Osteoblast (primary cell): ENCODE measurements at regions not wholly inside any gene's neighbourhood (a gene's known extent, or its start where the extent isn't known, plus 50 kb on each side); places are given as distances from the start of the nearest gene placed in this dataset.

Experiments
- DNase-seq: peaks from one replicate; pipeline ENCODE4 v3.0.0; 2011; ENCODE audit warnings: low spot score, mixed read lengths; ENCODE audit not compliant: insufficient read length; ENCODE audit errors: missing footprints
- H2AFZ ChIP-seq: 2 replicates; pipeline ENCODE4 v1.6.0; 2011; ENCODE audit warnings: mild to moderate bottlenecking, low read length
- H3K27ac ChIP-seq: 2 replicates; pipeline ENCODE4 v1.5.1; 2011; ENCODE audit warnings: mild to moderate bottlenecking, low read depth, low read length, moderate library complexity
- H3K27me3 ChIP-seq: 2 replicates; pipeline ENCODE4 v1.6.0; 2012; ENCODE audit warnings: mild to moderate bottlenecking, control low read depth, inconsistent platforms, low read length, moderate library complexity; ENCODE audit not compliant: insufficient read depth
- H3K36me3 ChIP-seq: 2 replicates; pipeline ENCODE4 v1.5.1; 2011; ENCODE audit warnings: mild to moderate bottlenecking, low read length, control low read depth, moderate library complexity; ENCODE audit not compliant: insufficient read depth
- H3K4me1 ChIP-seq: 2 replicates; pipeline ENCODE4 v1.5.1; 2011; ENCODE audit warnings: mild to moderate bottlenecking, low read length, control low read depth, moderate library complexity; ENCODE audit not compliant: insufficient read depth
- H3K4me2 ChIP-seq: 2 replicates; pipeline ENCODE4 v1.6.0; 2011; ENCODE audit warnings: mild to moderate bottlenecking, low read length; ENCODE audit not compliant: insufficient read depth
- H3K4me3 ChIP-seq: fragments of 200-600 bp; sonication (generic); 3 replicates; pipeline ENCODE4 v1.5.1; 2012; ENCODE audit warnings: mild to moderate bottlenecking, low read length, inconsistent platforms; ENCODE audit not compliant: insufficient read depth
- H3K79me2 ChIP-seq: 2 replicates; pipeline ENCODE4 v1.6.0; 2012; ENCODE audit warnings: mild to moderate bottlenecking, low read length, control low read depth, inconsistent platforms; ENCODE audit not compliant: insufficient read depth
- H3K9me3 ChIP-seq: 2 replicates; pipeline ENCODE4 v1.5.1; 2011; ENCODE audit warnings: low read depth, low read length, control low read depth
- H4K20me1 ChIP-seq: 2 replicates; pipeline ENCODE4 v1.6.0; 2012; ENCODE audit warnings: mild to moderate bottlenecking, low read length, control low read depth; ENCODE audit not compliant: insufficient read depth
- TF ChIP-seq, protein P1 (sequence below): IDR thresholded peaks from 2 replicates; pipeline ENCODE4 v1.5.1; 2011; ENCODE audit warnings: mild to moderate bottlenecking, low read depth, low read length, moderate library complexity; ENCODE audit errors: extremely low read depth

DNA sequence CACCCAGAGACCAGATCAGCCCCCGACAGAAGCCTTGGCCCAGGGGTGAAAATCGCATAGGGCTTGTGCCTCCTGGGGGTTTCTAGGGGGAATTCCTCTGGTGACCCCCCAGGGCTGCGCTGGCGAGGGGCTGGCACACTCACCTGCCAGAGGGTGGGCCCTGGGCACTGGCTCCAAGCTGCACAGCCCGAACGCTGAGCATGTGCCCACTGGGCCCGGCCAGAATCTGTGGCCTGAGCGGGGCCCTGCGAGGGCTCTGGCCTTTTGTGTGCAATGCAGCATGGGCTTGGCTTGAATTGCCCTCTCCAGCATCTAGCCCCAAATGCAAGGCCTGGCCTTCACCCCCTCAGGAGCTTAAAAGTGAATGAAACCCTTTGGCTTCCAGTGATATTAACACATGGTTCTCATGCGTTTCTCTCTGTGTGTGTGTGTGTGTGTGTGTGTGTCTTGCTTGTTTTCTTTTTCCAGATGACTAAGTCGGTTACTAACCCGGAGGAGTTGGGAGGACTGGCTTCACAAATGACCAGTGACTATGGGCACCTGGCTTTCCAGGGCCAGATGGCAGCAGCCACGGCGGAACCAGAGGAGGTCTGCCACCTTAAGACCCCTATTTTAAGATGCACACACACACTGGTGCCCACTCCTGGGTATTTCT is 259.1 kb upstream of the TPM1 start:
- TF ChIP-seq, protein P1, sequence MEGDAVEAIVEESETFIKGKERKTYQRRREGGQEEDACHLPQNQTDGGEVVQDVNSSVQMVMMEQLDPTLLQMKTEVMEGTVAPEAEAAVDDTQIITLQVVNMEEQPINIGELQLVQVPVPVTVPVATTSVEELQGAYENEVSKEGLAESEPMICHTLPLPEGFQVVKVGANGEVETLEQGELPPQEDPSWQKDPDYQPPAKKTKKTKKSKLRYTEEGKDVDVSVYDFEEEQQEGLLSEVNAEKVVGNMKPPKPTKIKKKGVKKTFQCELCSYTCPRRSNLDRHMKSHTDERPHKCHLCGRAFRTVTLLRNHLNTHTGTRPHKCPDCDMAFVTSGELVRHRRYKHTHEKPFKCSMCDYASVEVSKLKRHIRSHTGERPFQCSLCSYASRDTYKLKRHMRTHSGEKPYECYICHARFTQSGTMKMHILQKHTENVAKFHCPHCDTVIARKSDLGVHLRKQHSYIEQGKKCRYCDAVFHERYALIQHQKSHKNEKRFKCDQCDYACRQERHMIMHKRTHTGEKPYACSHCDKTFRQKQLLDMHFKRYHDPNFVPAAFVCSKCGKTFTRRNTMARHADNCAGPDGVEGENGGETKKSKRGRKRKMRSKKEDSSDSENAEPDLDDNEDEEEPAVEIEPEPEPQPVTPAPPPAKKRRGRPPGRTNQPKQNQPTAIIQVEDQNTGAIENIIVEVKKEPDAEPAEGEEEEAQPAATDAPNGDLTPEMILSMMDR = no peak
- Histone ChIP-seq H3K4me1 (peaks cover 53% of the 10 kb centered on the region), H3K4me2 (peak overlapping the region; percentile 34), H3K9me3 (no peaks in the 10 kb centered on the region), H3K36me3 (no peaks in the 10 kb centered on the region), H4K20me1 (no peaks in the 10 kb centered on the region), H3K27me3 (no peaks in the 10 kb centered on the region), H3K27ac (peak overlapping the region; percentile 60), H2AFZ (no peak overlapping the region), H3K4me3 (no peak overlapping the region), H3K79me2 (no peaks in the 10 kb centered on the region)
- DNase-seq = peak; percentile 90

DNA sequence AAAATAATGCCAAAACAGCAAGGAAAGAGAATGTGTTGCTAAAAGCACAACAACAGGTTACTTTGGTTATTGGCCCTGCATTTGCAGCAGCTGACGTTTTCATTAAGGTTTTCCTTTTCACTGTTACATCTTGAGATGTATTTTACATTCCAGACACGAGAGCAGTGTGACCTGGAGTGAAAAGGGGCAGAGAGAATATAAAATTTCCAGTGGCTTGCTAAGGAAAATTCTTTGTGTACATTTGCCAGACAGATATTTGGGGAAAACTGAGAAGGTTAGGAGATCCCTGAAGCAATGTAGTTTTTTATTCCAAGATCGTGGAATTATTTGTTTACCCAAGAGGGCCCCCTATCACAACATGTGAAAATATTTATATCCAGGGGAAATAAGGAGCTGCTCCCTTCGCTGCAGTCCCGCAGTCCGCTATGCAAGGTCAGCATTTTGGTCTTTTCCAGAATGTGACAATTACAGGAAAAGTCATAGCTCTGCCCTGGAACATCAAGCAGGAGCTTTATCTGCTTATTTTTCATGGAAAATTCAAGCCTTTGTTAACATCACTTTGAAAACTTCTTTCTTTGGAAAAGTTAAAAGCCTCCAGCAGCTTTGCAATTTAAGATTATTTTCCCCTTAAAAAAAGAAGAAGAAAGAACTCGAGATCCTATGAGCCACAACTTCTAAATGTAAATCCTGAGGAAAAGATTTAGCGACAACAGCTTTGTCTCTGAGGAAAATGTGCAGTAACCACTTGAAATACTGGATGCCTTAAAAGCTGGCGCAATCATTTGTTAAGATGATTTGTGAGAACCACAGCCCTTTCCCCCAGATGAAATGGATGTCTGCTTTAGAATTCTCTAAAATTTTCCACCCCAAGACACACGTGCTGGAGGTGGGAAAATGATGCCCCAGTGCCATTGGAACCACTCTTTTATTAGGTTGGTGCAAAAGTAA is 256.4 kb upstream of the TPM1 start:
- Histone ChIP-seq H3K4me2 (no peak overlapping the region), H3K36me3 (no peaks in the 10 kb centered on the region), H3K27me3 (no peaks in the 10 kb centered on the region), H3K9me3 (no peaks in the 10 kb centered on the region), H3K27ac (no peak overlapping the region), H3K4me1 (peaks cover 29% of the 10 kb centered on the region), H3K4me3 (no peak overlapping the region), H2AFZ (no peak overlapping the region), H3K79me2 (no peaks in the 10 kb centered on the region), H4K20me1 (no peaks in the 10 kb centered on the region)
- no peak for DNase-seq
- TF ChIP-seq, protein P1 = no peak

DNA sequence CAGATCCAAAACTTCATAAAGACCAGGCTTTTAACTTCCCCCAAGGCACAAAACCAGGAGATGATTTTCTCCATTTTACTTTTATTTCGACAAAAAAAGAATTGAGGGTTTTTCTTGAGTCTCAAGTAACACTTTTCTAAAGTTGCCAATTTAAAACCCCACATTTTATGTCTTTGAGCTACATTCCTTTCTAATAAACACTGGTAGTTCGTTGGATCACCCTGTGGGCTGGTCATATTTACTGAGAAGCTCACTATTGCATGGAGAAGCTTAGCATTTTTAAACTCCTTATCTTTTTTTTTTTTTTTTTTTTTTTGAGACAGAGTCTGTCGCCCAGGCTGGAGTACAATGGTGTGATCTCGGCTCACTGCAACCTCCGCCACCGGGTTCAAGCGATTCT is 255.1 kb upstream of the TPM1 start:
- no peaks in the 10 kb centered on the region for H4K20me1 ChIP-seq
- no peak overlapping the region for H3K4me3 ChIP-seq
- no peaks in the 10 kb centered on the region for H3K27me3 ChIP-seq
- H3K79me2 ChIP-seq = no peaks in the 10 kb centered on the region
- H3K27ac ChIP-seq = no peak overlapping the region
- no peak for DNase-seq
- H3K36me3 ChIP-seq = no peaks in the 10 kb centered on the region
- H3K9me3 ChIP-seq = no peaks in the 10 kb centered on the region
- no peak overlapping the region for H3K4me2 ChIP-seq
- TF ChIP-seq, protein P1 = no peak
- H2AFZ ChIP-seq = no peak overlapping the region
- H3K4me1 ChIP-seq = peaks cover 17% of the 10 kb centered on the region

DNA sequence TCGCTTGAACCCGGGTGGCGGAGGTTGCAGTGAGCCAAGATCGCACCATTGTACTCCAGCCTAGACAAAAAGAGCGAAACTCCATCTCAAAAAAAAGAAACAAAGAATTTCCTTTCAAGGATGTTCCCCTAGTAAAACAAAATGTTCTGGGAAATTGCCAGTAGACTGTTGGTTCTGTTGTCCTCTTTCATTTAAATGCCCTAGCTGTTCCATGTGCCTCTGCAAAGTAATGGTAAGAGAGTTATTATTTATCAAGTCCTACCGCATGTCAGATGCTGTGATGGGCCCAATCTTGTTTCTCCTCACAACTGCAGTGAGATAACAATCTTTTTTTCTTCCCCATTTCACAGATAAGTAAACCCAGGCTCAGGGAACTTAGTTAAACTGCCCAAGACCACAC is 254.3 kb upstream of the TPM1 start:
- Histone ChIP-seq H3K4me1 (peaks cover 16% of the 10 kb centered on the region), H3K9me3 (no peaks in the 10 kb centered on the region), H3K4me2 (no peak overlapping the region), H3K79me2 (no peaks in the 10 kb centered on the region), H3K4me3 (no peak overlapping the region), H2AFZ (no peak overlapping the region), H3K27me3 (no peaks in the 10 kb centered on the region), H3K36me3 (no peaks in the 10 kb centered on the region), H4K20me1 (no peaks in the 10 kb centered on the region), H3K27ac (no peak overlapping the region)
- TF ChIP-seq, protein P1 = no peak
- DNase-seq = no peak
